Mesendoderm (in vitro differentiated cells): ENCODE measurements at regions not wholly inside any gene's neighbourhood (a gene's known extent, or its start where the extent isn't known, plus 50 kb on each side); places are given as distances from the start of the nearest gene placed in this dataset.

Experiments used
- DNase-seq: peaks from one replicate; pipeline ENCODE4 v3.0.0; 2013
- H2AK5ac ChIP-seq: 2 replicates; pipeline ENCODE4 v1.6.1; 2013; ENCODE audit warnings: low read length, inconsistent platforms
- H2BK120ac ChIP-seq: 2 replicates; pipeline ENCODE4 v1.6.1; 2013; ENCODE audit warnings: low read depth, mild to moderate bottlenecking, low read length, moderate library complexity, mixed read lengths
- H2BK15ac ChIP-seq: replicated peaks from 2 replicates; pipeline ENCODE4 v1.6.1; 2013; ENCODE audit warnings: low read depth, mild to moderate bottlenecking, moderate library complexity
- H2BK5ac ChIP-seq: 2 replicates; pipeline ENCODE4 v1.6.1; 2013; ENCODE audit warnings: low read length, inconsistent platforms
- H3K18ac ChIP-seq: 2 replicates; pipeline ENCODE4 v1.6.1; 2013; ENCODE audit warnings: mild to moderate bottlenecking, low read length, mixed read lengths
- H3K23ac ChIP-seq: one replicate; pipeline ENCODE4 v1.6.1; 2013; ENCODE audit warnings: low read length
- H3K27ac ChIP-seq: 2 replicates; pipeline ENCODE4 v1.5.1; 2013; ENCODE audit warnings: low read depth, mild to moderate bottlenecking, inconsistent platforms, low read length, moderate library complexity
- H3K27me3 ChIP-seq: 2 replicates; pipeline ENCODE4 v1.6.1; 2013; ENCODE audit warnings: low read length, control low read depth, mild to moderate bottlenecking, inconsistent platforms; ENCODE audit not compliant: insufficient read depth, poor library complexity
- H3K36me3 ChIP-seq: 2 replicates; pipeline ENCODE4 v1.6.1; 2013; ENCODE audit warnings: low read length, inconsistent platforms; ENCODE audit not compliant: control insufficient read depth, insufficient read depth
- H3K4ac ChIP-seq: one replicate; pipeline ENCODE4 v1.6.1; 2013; ENCODE audit warnings: low read depth, mild to moderate bottlenecking, low read length, moderate library complexity
- H3K4me1 ChIP-seq: 2 replicates; pipeline ENCODE4 v1.6.1; 2013; ENCODE audit warnings: low read depth, low read length, inconsistent platforms; ENCODE audit not compliant: control insufficient read depth
- H3K4me2 ChIP-seq: 2 replicates; pipeline ENCODE4 v1.6.1; 2013; ENCODE audit warnings: low read length
- H3K4me3 ChIP-seq: 2 replicates; pipeline ENCODE4 v1.5.1; 2013; ENCODE audit warnings: mild to moderate bottlenecking, low read length
- H3K56ac ChIP-seq: one replicate; pipeline ENCODE4 v1.6.1; 2013; ENCODE audit warnings: low read length
- H3K79me1 ChIP-seq: 2 replicates; pipeline ENCODE4 v1.6.1; 2013; ENCODE audit warnings: low read length, inconsistent platforms
- H3K79me2 ChIP-seq: 2 replicates; pipeline ENCODE4 v1.6.1; 2013; ENCODE audit warnings: mild to moderate bottlenecking, low read length; ENCODE audit not compliant: control insufficient read depth, insufficient read depth
- H3K9ac ChIP-seq: 2 replicates; pipeline ENCODE4 v1.6.1; 2013; ENCODE audit warnings: low read length, inconsistent platforms
- H4K5ac ChIP-seq: one replicate; pipeline ENCODE4 v1.6.1; 2013; ENCODE audit warnings: low read length
- H4K8ac ChIP-seq: one replicate; pipeline ENCODE4 v1.6.1; 2013; ENCODE audit warnings: low read depth, mild to moderate bottlenecking, control low read depth, low read length, moderate library complexity
- WGBS: extraction: QIAGEN DNeasy Blood & Tissue Kit; methylation state at CpG from one replicate; pipeline ENCODE4 v1.1.7; 2013; ENCODE audit warnings: low lambda C conversion rate, missing lambda C conversion rate; ENCODE audit not compliant: insufficient coverage; ENCODE audit errors: extremely low coverage; 5-methylcytosine and 5-hydroxymethylcytosine counted together

DNA sequence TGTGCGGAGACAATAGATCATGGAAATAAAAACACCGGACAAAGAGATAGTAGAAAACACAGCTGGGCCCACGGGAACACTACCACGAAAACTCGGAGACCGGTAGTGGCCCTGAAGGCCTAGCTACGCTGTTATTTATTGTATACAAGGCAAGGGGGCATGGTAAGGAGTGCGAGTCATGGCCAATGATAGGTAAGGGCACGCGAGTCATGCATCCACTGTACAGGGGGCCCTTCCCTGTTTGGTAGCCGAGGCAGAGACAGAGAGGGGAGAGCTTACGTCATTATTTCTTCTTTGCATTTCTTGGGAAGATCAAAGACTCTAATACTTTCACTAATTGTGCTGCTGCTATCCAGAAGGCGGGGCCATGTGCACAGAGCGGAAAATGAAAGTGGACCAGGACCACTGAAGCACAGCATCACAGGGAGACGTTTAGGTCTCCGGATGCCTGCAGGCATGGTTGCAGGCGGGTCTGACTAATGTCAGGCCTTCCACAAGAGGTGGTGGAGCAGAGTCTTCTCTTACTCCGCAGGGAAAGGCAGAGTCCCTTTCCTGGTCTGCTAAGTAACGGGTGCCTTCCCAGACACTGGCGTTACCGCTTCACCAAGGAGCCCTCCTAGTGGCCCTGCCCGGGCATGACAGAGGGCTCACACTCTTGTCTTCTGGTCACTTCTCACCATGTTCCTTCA, 74.4 kb upstream of the ARL4D start:
- peak; percentile 46 for DNase-seq
- H2BK15ac ChIP-seq: no peak overlapping the region
- no peak overlapping the region for H4K5ac ChIP-seq
- H2BK5ac ChIP-seq: no peak overlapping the region
- no peak overlapping the region for H3K9ac ChIP-seq
- H3K4me3 ChIP-seq: no peak overlapping the region
- no peak overlapping the region for H2BK120ac ChIP-seq
- H3K4me1 ChIP-seq: no peaks in the 10 kb centered on the region
- H3K79me1 ChIP-seq: no peaks in the 10 kb centered on the region
- H3K4ac ChIP-seq: no peak overlapping the region
- no peak overlapping the region for H3K56ac ChIP-seq
- no peak overlapping the region for H2AK5ac ChIP-seq
- H3K4me2 ChIP-seq: no peak overlapping the region
- H4K8ac ChIP-seq: no peak overlapping the region
- H3K36me3 ChIP-seq: no peaks in the 10 kb centered on the region
- H3K18ac ChIP-seq: no peak overlapping the region
- no peak overlapping the region for H3K27ac ChIP-seq
- WGBS: no CpG with 5 or more reads among the region's 22 CpGs
- no peaks in the 10 kb centered on the region for H3K79me2 ChIP-seq
- no peak overlapping the region for H3K23ac ChIP-seq
- H3K27me3 ChIP-seq: no peaks in the 10 kb centered on the region

DNA sequence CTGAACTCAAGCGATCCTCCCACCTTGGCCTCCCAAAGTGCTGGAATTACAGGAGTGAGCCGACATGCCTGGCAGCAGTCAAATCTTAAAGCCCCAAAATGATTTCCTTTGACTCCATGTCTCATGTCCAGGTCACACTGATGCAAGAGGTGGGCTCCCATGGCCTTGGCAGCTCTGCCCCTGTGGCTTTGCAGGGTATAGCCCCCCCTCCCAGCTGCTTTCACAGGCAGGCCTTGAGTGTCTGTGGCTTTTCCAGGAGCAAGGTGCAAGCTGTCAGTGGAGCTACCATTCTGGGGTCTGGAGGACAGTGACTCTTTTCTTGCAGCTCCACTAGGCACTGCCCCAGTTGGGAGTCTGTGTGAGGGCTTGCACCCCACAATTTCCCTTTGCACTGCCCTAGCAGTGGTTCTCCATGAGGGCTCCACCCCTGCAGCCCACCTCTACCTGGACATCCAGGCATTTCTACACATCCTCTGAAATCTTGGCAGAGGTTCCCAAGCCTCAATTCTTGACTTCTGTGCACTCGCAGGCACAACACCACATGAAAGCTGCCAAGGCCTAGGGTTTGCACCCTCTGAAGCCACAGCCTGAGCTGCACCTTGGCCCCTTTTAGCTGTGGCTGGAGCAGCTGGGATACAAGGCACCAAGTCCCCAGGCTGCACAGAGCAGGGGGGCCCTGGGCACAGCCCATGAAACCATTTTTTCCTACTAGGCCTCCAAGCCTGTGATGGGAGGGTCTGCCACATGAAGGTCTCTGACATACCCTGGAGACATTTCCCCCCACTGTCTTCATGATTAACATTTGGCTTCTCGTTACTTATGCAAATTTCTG, 79.3 kb upstream of the ARL4D start:
- Histone ChIP-seq H2BK120ac (no peak overlapping the region), H4K8ac (no peak overlapping the region), H3K27ac (no peak overlapping the region), H3K23ac (no peak overlapping the region), H4K5ac (no peak overlapping the region), H3K4ac (no peak overlapping the region), H3K79me2 (no peaks in the 10 kb centered on the region), H3K79me1 (no peaks in the 10 kb centered on the region), H3K18ac (no peak overlapping the region), H3K4me3 (no peak overlapping the region), H2BK15ac (no peak overlapping the region), H3K27me3 (no peaks in the 10 kb centered on the region), H3K4me1 (no peaks in the 10 kb centered on the region), H3K56ac (no peak overlapping the region), H3K4me2 (no peak overlapping the region), H3K36me3 (no peaks in the 10 kb centered on the region), H3K9ac (no peak overlapping the region), H2AK5ac (no peak overlapping the region), H2BK5ac (no peak overlapping the region)
- no CpG with 5 or more reads among the region's 4 CpGs for WGBS
- DNase-seq: no peak

DNA sequence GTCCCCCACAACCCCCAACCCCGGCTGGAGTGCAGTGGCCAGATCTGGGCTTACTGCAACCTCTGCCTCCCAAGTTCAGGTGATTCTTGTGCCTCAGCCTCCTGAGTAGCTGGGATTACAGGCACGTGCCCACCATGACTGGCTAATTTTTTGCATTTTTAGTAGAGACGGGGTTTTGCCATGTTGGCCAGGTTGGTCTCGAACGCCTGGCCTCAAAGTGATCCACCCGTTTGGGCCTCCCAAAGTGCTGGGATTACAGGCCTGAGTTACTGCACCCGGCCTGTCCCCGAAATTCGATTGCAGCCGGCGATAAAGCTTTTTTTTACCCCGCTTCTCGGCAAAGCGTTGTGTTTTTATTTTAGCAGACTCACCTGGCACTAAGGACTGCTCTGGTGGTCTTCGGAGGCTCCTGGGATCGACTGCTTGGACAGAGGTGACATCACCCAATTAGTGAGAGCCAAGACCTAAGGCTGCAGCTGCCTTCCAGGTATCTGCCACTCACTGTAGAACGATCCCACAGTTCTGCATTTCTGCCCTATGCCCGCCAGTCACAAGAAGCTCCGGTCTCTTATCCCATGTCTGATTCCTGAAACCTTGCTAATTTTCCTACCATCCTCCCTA, 82.2 kb upstream of the ARL4D start:
- Histone ChIP-seq H3K79me2 (no peaks in the 10 kb centered on the region), H2BK5ac (no peak overlapping the region), H3K27ac (peak overlapping the region; percentile 34), H3K4me3 (no peak overlapping the region), H3K4me2 (no peak overlapping the region), H4K8ac (no peak overlapping the region), H3K27me3 (no peaks in the 10 kb centered on the region), H4K5ac (no peak overlapping the region), H3K23ac (no peak overlapping the region), H2BK120ac (no peak overlapping the region), H3K9ac (no peak overlapping the region), H3K36me3 (no peaks in the 10 kb centered on the region), H3K4ac (peak overlapping the region; percentile 22), H2BK15ac (no peak overlapping the region), H3K18ac (peak overlapping the region; percentile 11), H2AK5ac (no peak overlapping the region), H3K79me1 (no peaks in the 10 kb centered on the region), H3K4me1 (no peaks in the 10 kb centered on the region), H3K56ac (peak overlapping the region; percentile 42)
- no CpG with 5 or more reads among the region's 19 CpGs for WGBS
- DNase-seq: peak; percentile 67

DNA sequence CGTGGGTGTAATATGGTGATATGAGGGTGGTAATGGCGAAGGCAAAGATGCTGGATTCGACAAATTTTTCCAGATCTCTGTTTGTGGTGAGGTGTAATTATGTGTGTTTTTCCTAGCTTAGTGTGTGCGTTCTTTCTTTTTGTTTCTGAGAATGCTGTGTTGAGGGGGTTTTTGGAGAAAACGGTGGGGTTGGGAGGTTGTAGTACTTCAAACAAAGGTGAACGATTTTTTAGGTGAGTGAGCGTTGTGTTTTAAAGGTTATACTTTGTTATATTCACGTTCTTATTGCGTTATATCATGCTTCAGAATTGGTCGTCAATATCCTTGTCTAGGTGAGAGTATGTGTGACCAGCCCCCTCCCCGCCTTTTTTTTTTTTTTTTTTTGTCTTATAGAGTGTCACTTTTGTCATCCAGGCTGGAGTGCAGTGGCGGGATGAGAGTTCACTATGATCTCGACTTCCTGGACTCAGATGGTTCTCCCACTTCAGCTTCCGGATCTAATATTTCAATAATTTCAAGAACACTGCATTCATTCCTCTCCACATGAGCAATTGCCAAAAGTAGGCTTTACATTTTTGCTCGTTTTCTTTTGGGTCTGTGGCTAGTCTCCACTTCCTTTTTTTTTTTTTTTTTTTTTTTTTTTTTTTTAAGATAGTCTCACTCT, 82.2 kb upstream of the RNU2-1 start:
- WGBS: no CpG with 5 or more reads among the region's 15 CpGs
- no peaks in the 10 kb centered on the region for H3K79me1 ChIP-seq
- H2AK5ac ChIP-seq: no peak overlapping the region
- no peaks in the 10 kb centered on the region for H3K36me3 ChIP-seq
- H2BK5ac ChIP-seq: no peak overlapping the region
- H3K27me3 ChIP-seq: no peaks in the 10 kb centered on the region
- H3K56ac ChIP-seq: no peak overlapping the region
- no peak overlapping the region for H2BK15ac ChIP-seq
- no peak overlapping the region for H2BK120ac ChIP-seq
- no peak overlapping the region for H4K8ac ChIP-seq
- H3K23ac ChIP-seq: no peak overlapping the region
- no peak for DNase-seq
- H3K4me3 ChIP-seq: no peak overlapping the region
- H3K4me2 ChIP-seq: no peak overlapping the region
- H3K9ac ChIP-seq: no peak overlapping the region
- no peak overlapping the region for H3K4ac ChIP-seq
- H3K79me2 ChIP-seq: no peaks in the 10 kb centered on the region
- no peak overlapping the region for H3K27ac ChIP-seq
- H3K4me1 ChIP-seq: no peaks in the 10 kb centered on the region
- H3K18ac ChIP-seq: no peak overlapping the region
- no peak overlapping the region for H4K5ac ChIP-seq

DNA sequence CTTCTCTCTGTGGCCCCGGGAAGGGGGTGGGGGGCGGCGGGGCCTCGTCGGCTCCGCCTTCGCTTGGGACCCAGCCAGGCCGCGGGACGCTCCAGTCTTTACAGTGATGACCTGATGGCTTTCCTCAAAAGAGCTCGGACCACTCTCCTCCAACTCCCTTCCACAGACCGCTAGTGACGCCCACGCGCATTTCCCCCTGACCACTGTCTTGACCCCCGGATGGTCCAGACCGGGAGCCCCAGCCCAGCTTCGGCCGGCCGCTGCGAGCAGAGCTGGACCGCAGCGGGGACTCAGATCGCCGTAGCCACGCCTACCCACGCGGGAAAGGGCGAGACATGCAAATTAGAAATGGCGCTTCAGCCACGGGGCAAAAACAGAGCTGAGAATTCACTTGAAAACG, 81.6 kb upstream of the RNU2-1 start:
- Histone ChIP-seq H3K36me3 (no peaks in the 10 kb centered on the region), H3K4me3 (no peak overlapping the region), H4K5ac (no peak overlapping the region), H2AK5ac (no peak overlapping the region), H2BK120ac (no peak overlapping the region), H3K23ac (no peak overlapping the region), H3K27ac (no peak overlapping the region), H2BK15ac (no peak overlapping the region), H4K8ac (no peak overlapping the region), H3K56ac (no peak overlapping the region), H3K4me2 (no peak overlapping the region), H3K27me3 (no peaks in the 10 kb centered on the region), H3K9ac (no peak overlapping the region), H2BK5ac (no peak overlapping the region), H3K79me2 (no peaks in the 10 kb centered on the region), H3K79me1 (no peaks in the 10 kb centered on the region), H3K4ac (no peak overlapping the region), H3K4me1 (no peaks in the 10 kb centered on the region), H3K18ac (no peak overlapping the region)
- WGBS: no CpG with 5 or more reads among the region's 32 CpGs
- DNase-seq: no peak
